NCI-H2196 treated with DMSO at 0.1 percent for 48 hours (cell line): ENCODE measurements at regions not wholly inside any gene's neighbourhood (a gene's known extent, or its start where the extent isn't known, plus 50 kb on each side); places are given as distances from the start of the nearest gene placed in this dataset.

ENCODE experiments used
- DNase-seq: peaks from one replicate; lab custom pipeline; 2025; ENCODE audit not compliant: unreplicated experiment; lab: John Stamatoyannopoulos, UW

- no peak for DNase-seq
These were observed 234.3 kb downstream of the HS3ST1 start for GRCh38 chr4:11194431-11194830.

DNA sequence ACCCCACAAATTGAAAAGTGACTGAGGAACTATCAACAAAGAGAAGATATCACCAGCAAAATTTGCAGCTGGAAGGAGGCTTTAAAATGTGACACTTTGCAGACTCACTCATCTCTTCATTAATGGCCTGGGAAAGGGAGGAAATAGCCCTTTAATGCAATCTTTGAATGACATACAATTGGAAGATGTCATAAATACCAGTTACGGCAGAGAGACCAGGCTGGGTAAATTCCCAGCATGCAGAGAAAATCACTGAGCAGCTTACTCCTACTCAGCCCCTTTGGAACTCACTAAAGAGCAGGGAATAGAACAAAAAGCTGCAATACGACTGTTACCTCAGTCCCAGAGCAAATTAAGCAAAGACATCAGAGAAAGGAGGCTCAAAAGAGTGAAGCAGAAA, 238.9 kb downstream of the HS3ST1 start:
- no peak for DNase-seq

GRCh38 chr4:11183356-11183740, 245.3 kb downstream of the HS3ST1 start:
- no peak for DNase-seq

DNA sequence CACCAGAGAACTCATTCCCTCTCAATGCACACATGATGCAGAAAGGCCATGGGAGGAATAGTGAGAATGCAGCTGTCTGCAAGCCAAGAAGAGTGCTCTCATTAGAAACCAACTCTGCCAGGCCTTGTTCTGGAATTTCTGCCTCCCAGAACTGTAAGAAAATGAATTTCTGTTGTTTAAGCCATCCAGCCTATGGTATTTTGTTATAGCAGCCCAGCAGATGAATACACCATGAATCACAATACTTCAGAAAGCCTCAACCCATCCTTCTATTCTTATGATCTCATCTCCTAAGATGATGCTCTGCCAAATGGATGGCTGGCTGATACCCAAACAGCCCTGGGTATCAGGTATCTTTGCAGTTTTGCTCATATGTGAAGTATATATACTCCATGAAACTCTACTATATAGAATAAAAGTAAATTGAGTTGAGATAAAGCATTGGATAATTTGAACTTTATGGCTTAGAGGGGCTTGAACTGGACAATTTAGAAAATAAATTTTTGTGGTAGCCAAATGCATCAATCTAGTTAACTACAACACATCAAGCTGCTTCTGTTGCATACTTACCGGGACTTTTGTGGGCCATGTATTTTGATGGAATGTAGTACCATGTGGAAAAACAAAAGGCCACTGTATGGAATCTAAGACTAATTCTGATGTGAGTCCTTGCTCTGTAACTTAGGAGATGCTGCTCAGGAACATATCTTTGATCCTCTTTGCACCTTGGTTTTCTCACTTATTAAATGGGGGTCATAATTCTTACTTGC, 245.9 kb downstream of the HS3ST1 start:
- peak; percentile 21 for DNase-seq

GRCh38 chr4:11182031-11182430, 246.7 kb downstream of the HS3ST1 start:
- DNase-seq: no peak

GRCh38 chr4:11179796-11180195, 248.9 kb downstream of the HS3ST1 start:
- no peak for DNase-seq

GRCh38 chr4:11178433-11178832, 250.3 kb downstream of the HS3ST1 start:
- DNase-seq: no peak

- no peak for DNase-seq
These were observed 253.3 kb downstream of the HS3ST1 start for GRCh38 chr4:11175374-11175773.

- DNase-seq: no peak
These were observed 262.1 kb downstream of the HS3ST1 start for GRCh38 chr4:11166606-11167005.

DNA sequence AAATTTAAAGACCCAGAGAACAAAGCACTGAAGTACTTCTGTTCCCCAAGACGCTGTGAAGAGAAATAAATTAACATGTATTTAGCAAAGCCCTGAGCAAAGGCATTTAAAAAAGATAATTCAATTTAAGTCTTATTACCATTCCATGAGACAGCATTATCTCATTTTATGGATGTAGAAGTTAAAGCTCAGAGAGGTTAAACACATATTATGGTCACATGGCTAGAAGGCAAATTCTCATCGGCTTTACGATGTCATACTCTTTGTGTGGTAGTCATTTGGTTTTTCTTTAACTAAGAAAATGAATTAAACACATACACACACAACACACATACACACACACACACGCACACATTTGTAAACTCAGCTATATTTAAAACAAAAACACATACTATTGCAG, 262.7 kb downstream of the HS3ST1 start:
- no peak for DNase-seq

DNA sequence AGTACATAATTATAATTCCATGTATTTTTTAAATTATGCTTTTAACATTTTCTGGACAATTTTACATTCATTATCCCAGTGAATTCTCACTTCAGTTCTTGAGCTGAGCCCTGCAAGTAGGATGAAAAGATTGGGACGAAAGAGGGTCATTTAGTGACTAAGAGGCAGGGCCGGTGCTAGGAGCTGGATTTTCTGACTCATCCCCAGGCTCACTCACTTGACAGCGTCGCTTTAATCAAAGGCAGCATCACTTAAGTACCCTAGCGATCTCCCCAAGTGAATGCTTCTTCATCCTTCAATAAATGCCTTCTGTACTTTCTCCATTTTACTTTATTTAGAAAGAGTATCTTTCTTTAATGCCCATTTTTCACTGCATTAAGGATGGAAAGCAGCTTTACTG, 263.6 kb downstream of the HS3ST1 start:
- no peak for DNase-seq

DNA sequence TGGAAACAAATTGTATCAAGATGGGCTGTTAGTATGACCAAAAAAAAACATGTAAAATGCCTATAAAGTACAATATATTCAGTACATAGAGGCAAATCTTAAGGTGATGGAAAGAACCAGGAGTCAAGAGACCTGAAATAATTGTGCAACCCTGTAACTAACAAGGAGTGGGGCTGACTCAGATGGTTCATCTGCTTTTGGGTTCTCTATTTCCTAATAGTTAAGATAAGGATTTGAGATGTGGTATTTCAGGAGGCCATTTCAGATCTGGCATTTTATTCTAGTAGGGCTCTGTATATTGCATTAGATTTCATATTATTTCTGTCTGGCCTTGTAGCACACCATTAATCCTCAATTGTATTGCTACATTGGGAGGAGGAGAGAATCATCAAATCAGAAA, 268.4 kb downstream of the HS3ST1 start:
- DNase-seq: no peak

- DNase-seq: no peak
These were observed 269.7 kb downstream of the HS3ST1 start for GRCh38 chr4:11158971-11159370.

DNA sequence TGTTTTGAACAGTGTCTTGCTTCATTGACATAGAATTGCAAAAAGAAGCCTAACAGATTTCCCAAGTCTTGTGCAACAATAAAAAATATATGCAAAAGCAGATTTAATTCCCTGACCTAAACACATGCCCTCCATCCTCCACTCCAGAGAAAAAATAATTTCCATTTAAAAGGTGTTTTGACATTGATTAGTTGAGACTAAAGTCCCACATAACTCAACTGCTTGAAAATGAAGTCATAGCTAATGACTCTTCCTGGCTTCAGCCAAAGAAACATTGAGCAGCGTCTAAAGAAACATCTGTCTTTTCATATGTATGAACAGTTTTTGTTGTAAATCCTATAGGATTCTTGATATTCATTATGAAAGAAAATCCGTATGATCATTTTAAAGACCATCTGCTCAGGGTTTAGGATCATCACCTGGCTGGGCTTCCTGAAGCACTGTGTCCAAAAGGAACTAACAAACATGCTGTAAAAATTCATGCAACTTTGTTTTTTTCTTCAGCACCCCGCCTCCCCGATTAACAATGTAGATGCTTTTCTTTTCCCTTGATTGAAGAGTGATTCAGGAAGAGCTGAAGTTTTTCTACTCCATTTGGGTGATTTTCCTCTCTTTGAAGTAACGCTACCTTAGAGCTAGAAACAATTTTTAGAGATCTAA, 273.4 kb downstream of the HS3ST1 start:
- DNase-seq: no peak

DNA sequence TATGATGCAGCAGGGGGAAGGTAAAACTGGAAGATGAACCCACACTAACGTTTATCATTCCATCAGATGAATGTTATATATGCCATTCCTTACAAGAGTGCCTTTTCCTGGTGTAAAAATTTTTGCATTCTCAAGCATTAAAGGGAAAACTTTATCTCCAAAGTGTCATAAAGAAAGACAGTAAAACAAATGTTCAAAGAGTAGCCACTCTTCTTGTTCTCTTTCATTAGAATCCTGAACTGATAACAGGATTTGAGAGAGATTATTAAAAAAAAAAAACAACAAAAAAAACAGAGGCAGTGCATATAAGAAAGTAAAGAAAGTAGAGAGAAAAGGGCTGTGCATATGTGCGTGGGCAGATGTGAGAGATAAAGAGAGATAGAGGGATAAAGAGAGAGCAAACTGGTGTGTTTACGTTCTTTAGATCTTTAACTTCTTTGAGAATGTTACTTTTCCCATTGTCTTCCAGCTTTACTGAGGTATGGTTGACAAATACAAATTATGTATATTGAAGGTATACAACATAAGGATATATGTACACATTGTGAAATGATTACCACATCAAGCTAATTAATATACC, 275.4 kb downstream of the HS3ST1 start:
- no peak for DNase-seq

DNA sequence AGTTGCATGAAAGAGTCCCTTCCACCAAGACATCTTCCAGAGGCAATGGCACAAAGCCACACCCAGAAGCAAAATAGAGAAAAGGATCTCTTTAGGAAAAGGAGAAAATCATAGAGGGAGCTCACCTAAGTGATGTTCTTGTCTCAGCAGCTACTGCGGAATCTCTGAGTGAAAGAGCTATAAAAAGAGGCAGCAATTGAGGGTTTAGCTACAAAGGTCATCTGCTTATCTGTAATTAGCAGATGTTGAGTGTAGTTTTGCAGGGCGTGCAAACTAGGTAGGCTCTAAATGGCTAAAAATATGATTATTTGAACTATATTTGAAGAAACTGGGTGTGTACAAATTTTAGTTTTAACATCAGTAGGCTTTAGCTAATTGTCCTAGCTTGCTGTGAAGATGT, 276.0 kb downstream of the HS3ST1 start:
- no peak for DNase-seq

- DNase-seq: no peak
These were observed 277.2 kb downstream of the HS3ST1 start for GRCh38 chr4:11151500-11151899.

DNA sequence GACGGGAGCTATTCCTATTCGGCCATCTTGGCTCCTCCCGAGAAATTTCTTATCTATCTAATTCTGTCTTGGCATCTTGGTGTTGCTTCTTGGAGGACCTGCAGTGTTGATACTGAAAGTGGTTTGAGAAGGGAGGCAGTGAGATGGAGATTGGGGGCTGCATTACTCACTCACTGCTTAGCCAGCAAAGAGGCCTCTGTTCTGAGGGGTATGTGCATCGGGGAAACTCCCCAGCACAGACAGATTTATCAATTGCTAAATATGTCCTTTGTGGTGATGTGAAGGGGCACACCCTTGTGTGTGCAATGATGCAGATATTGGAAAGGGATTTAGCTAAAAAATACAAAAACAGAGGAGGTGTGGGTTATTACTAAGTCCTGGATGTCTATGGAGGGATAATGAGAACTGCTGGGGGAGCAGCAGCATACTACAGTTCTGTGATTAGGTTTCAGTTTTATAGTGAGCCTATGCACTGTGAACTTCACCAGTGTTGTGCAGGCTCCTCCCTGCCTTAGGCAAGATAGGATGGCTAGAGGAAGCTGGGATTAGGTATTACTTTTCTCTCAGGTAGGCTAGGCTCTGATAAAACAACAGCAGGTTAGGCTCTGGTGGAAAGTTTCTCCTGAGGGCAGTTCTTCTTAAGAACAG, 279.0 kb downstream of the HS3ST1 start:
- DNase-seq: no peak

GRCh38 chr4:11139871-11140270, 288.8 kb downstream of the HS3ST1 start:
- DNase-seq: no peak

- DNase-seq: no peak
These were observed 289.7 kb downstream of the HS3ST1 start for GRCh38 chr4:11138964-11139363.

DNA sequence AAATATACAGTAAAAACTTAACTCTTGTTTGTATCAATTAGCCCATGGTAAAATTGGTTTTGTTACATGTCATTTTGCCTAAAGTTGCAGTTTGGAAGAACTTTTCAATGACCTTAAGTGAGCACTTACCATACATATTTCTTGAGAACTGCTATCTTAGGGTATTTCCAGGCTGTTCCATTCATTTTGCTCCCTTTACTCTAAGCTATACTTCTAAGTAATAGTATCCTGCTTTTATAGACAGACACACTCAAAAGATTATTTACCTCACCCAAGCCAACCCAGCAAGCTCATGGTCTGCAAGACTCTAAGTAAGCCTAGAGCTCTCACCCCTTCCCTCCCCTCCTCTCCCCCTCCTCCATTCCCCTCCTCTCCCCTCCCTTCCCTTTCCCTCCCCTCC, 294.0 kb downstream of the HS3ST1 start:
- DNase-seq: no peak

DNA sequence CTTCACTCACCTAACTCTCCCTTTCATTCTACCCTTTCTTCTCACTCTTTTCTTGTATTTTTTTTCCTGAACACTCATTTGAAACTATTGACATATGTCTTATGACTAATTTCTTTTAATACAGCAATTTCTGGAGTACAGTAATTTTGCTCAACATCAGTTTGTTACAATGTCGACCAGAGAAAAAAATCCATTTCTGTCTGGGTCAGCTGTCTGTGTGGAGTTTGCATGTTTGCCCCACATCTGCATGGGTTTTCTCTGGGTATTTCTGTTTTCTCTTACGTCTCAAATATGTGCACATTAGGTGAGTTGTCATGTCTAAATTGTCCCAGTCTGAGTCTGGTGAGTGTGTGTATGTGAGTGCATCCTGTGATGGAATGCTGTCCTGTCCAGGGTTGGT, 294.8 kb downstream of the HS3ST1 start:
- no peak for DNase-seq
